ENCODE measurements at regions not wholly inside any gene's neighbourhood (a gene's known extent, or its start where the extent isn't known, plus 50 kb on each side); places are given as distances from the start of the nearest gene placed in this dataset.

- no peak for TF ChIP-seq FOXP2 (optimal IDR thresholded peaks at IDR 0.05; ENCODE audit: borderline replicate concordance, extremely low read depth, extremely low read length, insufficient read depth)
- TF ChIP-seq SIN3A (IDR thresholded peaks at IDR 0.05; ENCODE audit: borderline replicate concordance, insufficient read depth, low read length), result no peak
- TF ChIP-seq POLR2AphosphoS5 (IDR thresholded peaks at IDR 0.05; ENCODE audit: low read depth, low read length), result no peak
- TF ChIP-seq TAF1 (IDR thresholded peaks at IDR 0.05; ENCODE audit: borderline replicate concordance, insufficient read depth, low read length), result no peak
- TF ChIP-seq REST (IDR thresholded peaks at IDR 0.05; ENCODE audit: insufficient read depth in 1 of 2, low read depth in 2 of 2, low read length in 2 of 2), result no peak
Measured at GRCh38 chr7:69419934-69420333, 178.3 kb upstream of the AUTS2 start.

- TF ChIP-seq POLR2AphosphoS5 (IDR thresholded peaks at IDR 0.05; ENCODE audit: low read depth, low read length), result no peak
- no peak for TF ChIP-seq TAF1 (IDR thresholded peaks at IDR 0.05; ENCODE audit: borderline replicate concordance, insufficient read depth, low read length)
- no peak for TF ChIP-seq SIN3A (IDR thresholded peaks at IDR 0.05; ENCODE audit: borderline replicate concordance, insufficient read depth, low read length)
- TF ChIP-seq FOXP2 (optimal IDR thresholded peaks at IDR 0.05; ENCODE audit: borderline replicate concordance, extremely low read depth, extremely low read length, insufficient read depth), result no peak
- TF ChIP-seq REST (IDR thresholded peaks at IDR 0.05; ENCODE audit: insufficient read depth in 1 of 2, low read depth in 2 of 2, low read length in 2 of 2), result no peak
Measured at GRCh38 chr7:69422574-69422985, 175.7 kb upstream of the AUTS2 start.

- TF ChIP-seq TAF1 (IDR thresholded peaks at IDR 0.05; ENCODE audit: borderline replicate concordance, insufficient read depth, low read length), result no peak
- no peak for TF ChIP-seq POLR2AphosphoS5 (IDR thresholded peaks at IDR 0.05; ENCODE audit: low read depth, low read length)
- no peak for TF ChIP-seq REST (IDR thresholded peaks at IDR 0.05; ENCODE audit: insufficient read depth in 1 of 2, low read depth in 2 of 2, low read length in 2 of 2)
- no peak for TF ChIP-seq SIN3A (IDR thresholded peaks at IDR 0.05; ENCODE audit: borderline replicate concordance, insufficient read depth, low read length)
- TF ChIP-seq FOXP2 (optimal IDR thresholded peaks at IDR 0.05; ENCODE audit: borderline replicate concordance, extremely low read depth, extremely low read length, insufficient read depth), result no peak
Measured at GRCh38 chr7:69426705-69427104, 171.6 kb upstream of the AUTS2 start.

- no peak for TF ChIP-seq POLR2AphosphoS5 (IDR thresholded peaks at IDR 0.05; ENCODE audit: low read depth, low read length)
- no peak for TF ChIP-seq FOXP2 (optimal IDR thresholded peaks at IDR 0.05; ENCODE audit: borderline replicate concordance, extremely low read depth, extremely low read length, insufficient read depth)
- TF ChIP-seq TAF1 (IDR thresholded peaks at IDR 0.05; ENCODE audit: borderline replicate concordance, insufficient read depth, low read length), result no peak
- TF ChIP-seq SIN3A (IDR thresholded peaks at IDR 0.05; ENCODE audit: borderline replicate concordance, insufficient read depth, low read length), result no peak
- TF ChIP-seq REST (IDR thresholded peaks at IDR 0.05; ENCODE audit: insufficient read depth in 1 of 2, low read depth in 2 of 2, low read length in 2 of 2), result no peak
Measured at GRCh38 chr7:69428089-69428488, 170.2 kb upstream of the AUTS2 start.

- no peak for TF ChIP-seq REST (IDR thresholded peaks at IDR 0.05; ENCODE audit: insufficient read depth in 1 of 2, low read depth in 2 of 2, low read length in 2 of 2)
- peak; percentile 68; the same call in 1 of the 2 replicates for TF ChIP-seq SIN3A (IDR thresholded peaks at IDR 0.05; ENCODE audit: borderline replicate concordance, insufficient read depth, low read length)
- TF ChIP-seq FOXP2 (optimal IDR thresholded peaks at IDR 0.05; ENCODE audit: borderline replicate concordance, extremely low read depth, extremely low read length, insufficient read depth), result no peak
Measured at GRCh38 chr7:69429911-69430383, 168.3 kb upstream of the AUTS2 start.

Measured in PFSK-1 (cell line).